ENCODE measurements at regions not wholly inside any gene's neighbourhood (a gene's known extent, or its start where the extent isn't known, plus 50 kb on each side); places are given as distances from the start of the nearest gene placed in this dataset.

DNA sequence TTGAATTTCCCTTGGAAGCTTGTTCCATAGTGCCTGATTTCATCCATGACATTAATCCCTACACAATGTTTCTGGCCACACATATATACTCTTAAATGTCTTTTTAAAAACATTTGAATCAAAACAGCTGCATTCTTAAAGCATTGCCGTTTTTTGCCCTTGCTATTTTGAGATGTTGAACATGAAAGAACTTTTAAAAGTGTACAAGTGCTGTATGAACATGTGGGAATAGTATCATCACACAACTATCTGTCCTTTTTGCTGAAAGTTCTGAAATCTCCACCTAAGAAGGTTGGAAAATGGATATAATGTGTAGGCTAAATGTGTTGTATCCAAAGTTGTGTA, 318.7 kb upstream of the UBE2E3 start:
- CTCF ChIA-PET: interaction anchor here (0.8 kb wide), 1 partner anchor 419 kb away, joined by 3 read pairs; no protein-coding TSS in a partner anchor
- Histone ChIP-seq H3K4me3 (ENCODE audit: low read depth, low read length) (no peak overlapping the region), H3K9me3 (ENCODE audit: control insufficient read depth, insufficient read depth, low read depth, low read length) (no peaks in the 10 kb centered on the region), H3K27ac (ENCODE audit: extremely low read depth, low read depth, low read length) (no peak overlapping the region), H3K4me1 (ENCODE audit: control insufficient read depth, insufficient read depth, low read length) (no peaks in the 10 kb centered on the region), H3K36me3 (ENCODE audit: control insufficient read depth in 2 of 2, insufficient read depth in 1 of 2, low read length in 2 of 2) (no peaks in the 10 kb centered on the region)
- POLR2A ChIA-PET: no interaction called here
- TF ChIP-seq, protein P1, sequence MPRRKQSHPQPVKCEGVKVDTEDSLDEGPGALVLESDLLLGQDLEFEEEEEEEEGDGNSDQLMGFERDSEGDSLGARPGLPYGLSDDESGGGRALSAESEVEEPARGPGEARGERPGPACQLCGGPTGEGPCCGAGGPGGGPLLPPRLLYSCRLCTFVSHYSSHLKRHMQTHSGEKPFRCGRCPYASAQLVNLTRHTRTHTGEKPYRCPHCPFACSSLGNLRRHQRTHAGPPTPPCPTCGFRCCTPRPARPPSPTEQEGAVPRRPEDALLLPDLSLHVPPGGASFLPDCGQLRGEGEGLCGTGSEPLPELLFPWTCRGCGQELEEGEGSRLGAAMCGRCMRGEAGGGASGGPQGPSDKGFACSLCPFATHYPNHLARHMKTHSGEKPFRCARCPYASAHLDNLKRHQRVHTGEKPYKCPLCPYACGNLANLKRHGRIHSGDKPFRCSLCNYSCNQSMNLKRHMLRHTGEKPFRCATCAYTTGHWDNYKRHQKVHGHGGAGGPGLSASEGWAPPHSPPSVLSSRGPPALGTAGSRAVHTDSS (tag by site-specific recombination; IDR thresholded peaks at IDR 0.05): no peak
- no peak for TF ChIP-seq ZNF555 (tag by site-specific recombination; conservative IDR thresholded peaks at IDR 0.05)
- TF ChIP-seq ZNF354C (tag by site-specific recombination; IDR thresholded peaks at IDR 0.05; ENCODE audit: borderline replicate concordance, low read depth): no peak
- no peak for TF ChIP-seq ZNF214 (tag by site-specific recombination; IDR thresholded peaks at IDR 0.05; ENCODE audit: borderline replicate concordance)
- TF ChIP-seq ZNF112 (tag by site-specific recombination; IDR thresholded peaks at IDR 0.05): no peak
- TF ChIP-seq ZNF169 (tag by site-specific recombination; IDR thresholded peaks at IDR 0.05): no peak
- TF ChIP-seq ZNF664 (tag by site-specific recombination; IDR thresholded peaks at IDR 0.05): no peak
- TF ChIP-seq ZNF785 (tag by site-specific recombination; IDR thresholded peaks at IDR 0.05): no peak
- TF ChIP-seq ZBTB10 (tag by site-specific recombination; IDR thresholded peaks at IDR 0.05): no peak
- no peak for TF ChIP-seq SCRT2 (tag by site-specific recombination; IDR thresholded peaks at IDR 0.05)
- TF ChIP-seq ZNF654 (tag by site-specific recombination; IDR thresholded peaks at IDR 0.05; ENCODE audit: low read depth): no peak
- TF ChIP-seq, protein P2, sequence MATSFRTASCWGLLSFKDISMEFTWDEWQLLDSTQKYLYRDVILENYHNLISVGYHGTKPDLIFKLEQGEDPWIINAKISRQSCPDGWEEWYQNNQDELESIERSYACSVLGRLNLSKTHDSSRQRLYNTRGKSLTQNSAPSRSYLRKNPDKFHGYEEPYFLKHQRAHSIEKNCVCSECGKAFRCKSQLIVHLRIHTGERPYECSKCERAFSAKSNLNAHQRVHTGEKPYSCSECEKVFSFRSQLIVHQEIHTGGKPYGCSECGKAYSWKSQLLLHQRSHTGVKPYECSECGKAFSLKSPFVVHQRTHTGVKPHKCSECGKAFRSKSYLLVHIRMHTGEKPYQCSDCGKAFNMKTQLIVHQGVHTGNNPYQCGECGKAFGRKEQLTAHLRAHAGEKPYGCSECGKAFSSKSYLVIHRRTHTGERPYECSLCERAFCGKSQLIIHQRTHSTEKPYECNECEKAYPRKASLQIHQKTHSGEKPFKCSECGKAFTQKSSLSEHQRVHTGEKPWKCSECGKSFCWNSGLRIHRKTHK (tag by site-specific recombination; IDR thresholded peaks at IDR 0.05): no peak
- TF ChIP-seq, protein P3, sequence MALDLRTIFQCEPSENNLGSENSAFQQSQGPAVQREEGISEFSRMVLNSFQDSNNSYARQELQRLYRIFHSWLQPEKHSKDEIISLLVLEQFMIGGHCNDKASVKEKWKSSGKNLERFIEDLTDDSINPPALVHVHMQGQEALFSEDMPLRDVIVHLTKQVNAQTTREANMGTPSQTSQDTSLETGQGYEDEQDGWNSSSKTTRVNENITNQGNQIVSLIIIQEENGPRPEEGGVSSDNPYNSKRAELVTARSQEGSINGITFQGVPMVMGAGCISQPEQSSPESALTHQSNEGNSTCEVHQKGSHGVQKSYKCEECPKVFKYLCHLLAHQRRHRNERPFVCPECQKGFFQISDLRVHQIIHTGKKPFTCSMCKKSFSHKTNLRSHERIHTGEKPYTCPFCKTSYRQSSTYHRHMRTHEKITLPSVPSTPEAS (tag by site-specific recombination; IDR thresholded peaks at IDR 0.05): no peak
- TF ChIP-seq TRIM28 (IDR thresholded peaks at IDR 0.05; ENCODE audit: borderline replicate concordance, low read length): no peak
- no peak for TF ChIP-seq PRDM6 (tag by site-specific recombination; IDR thresholded peaks at IDR 0.05)
- no peak for TF ChIP-seq TCF7L2 (IDR thresholded peaks at IDR 0.05; ENCODE audit: borderline replicate concordance, low read depth, low read length)
- TF ChIP-seq ZNF639 (tag by site-specific recombination; IDR thresholded peaks at IDR 0.05): no peak
- no peak for TF ChIP-seq ZNF433 (tag by site-specific recombination; IDR thresholded peaks at IDR 0.05; ENCODE audit: low read depth)
